ENCODE measurements at regions not wholly inside any gene's neighbourhood (a gene's known extent, or its start where the extent isn't known, plus 50 kb on each side); places are given as distances from the start of the nearest gene placed in this dataset.
"Not testable (repeated sequence)": the region's sequence is repeated elsewhere in the genome, so short reads cannot be mapped to it uniquely, and the experiment has no call there.

- TF ChIP-seq CTCF (IDR thresholded peaks at IDR 0.05; ENCODE audit: control extremely low read depth in 1 of 3, insufficient read depth in 1 of 3, low read depth in 1 of 3, low read length in 3 of 3) = peak in 2 of 3 experiments; percentile 51 to 68; a peak in 3 of 4 replicates
- TF ChIP-seq BACH1 (IDR thresholded peaks at IDR 0.05; ENCODE audit: low read length) = no peak
- TF ChIP-seq NRF1 (IDR thresholded peaks at IDR 0.05; ENCODE audit: low read depth, low read length) = no peak
- TF ChIP-seq KDM1A (IDR thresholded peaks at IDR 0.05; ENCODE audit: borderline replicate concordance, low read length) = no peak
- no peak for TF ChIP-seq POU5F1 (IDR thresholded peaks at IDR 0.05; ENCODE audit: low read depth, low read length)
- TF ChIP-seq SAP30 (IDR thresholded peaks at IDR 0.05; ENCODE audit: insufficient read depth, insufficient replicate concordance, low read length) = no peak
- peak; percentile 62; the same call in 1 of the 2 replicates for TF ChIP-seq YY1 (IDR thresholded peaks at IDR 0.05; ENCODE audit: low read depth, low read length)
- no peak for TF ChIP-seq EZH2 (IDR thresholded peaks at IDR 0.05; ENCODE audit: low read depth, low read length, severe bottlenecking)
Observed at GRCh38 chr2:61658841-61659780, 121.0 kb upstream of the XPO1 start (continued).

- H3K36me3 ChIP-seq (ENCODE audit: control insufficient read depth in 2 of 4, insufficient read depth in 4 of 4, low read length in 3 of 4); CTCF ChIA-PET (ENCODE audit: partially characterized antibody); H2BK12ac ChIP-seq (ENCODE audit: low read depth, low read length); H4K8ac ChIP-seq (ENCODE audit: extremely low read depth, insufficient read depth, low read length); H4K5ac ChIP-seq (ENCODE audit: insufficient read length, low read depth, low read length); H3K79me1 ChIP-seq (ENCODE audit: low read depth, low read length); H4K20me1 ChIP-seq (replicated peaks in 1 of 2; ENCODE audit: control insufficient read depth in 1 of 2, insufficient read depth in 2 of 2, low read length in 2 of 2); H3K9me3 ChIP-seq (ENCODE audit: insufficient read depth in 2 of 2, low read depth in 1 of 2, low read length in 1 of 2); H3K79me2 ChIP-seq (ENCODE audit: control insufficient read depth in 1 of 2, insufficient read depth in 2 of 2, low read length in 2 of 2); H3K56ac ChIP-seq (replicated peaks; ENCODE audit: insufficient read length, low read depth, low read length); H3K27me3 ChIP-seq (replicated peaks in 1 of 4; ENCODE audit: control insufficient read depth in 3 of 4, extremely low read depth in 1 of 4, insufficient read depth in 3 of 4, low read length in 3 of 4); DNase-seq (ENCODE audit: low read depth in 1 of 2, low spot score in 2 of 2); FAIRE-seq; H3K4me2 ChIP-seq (ENCODE audit: insufficient read depth in 1 of 2, low read depth in 2 of 2, low read length in 2 of 2); H3K14ac ChIP-seq (ENCODE audit: insufficient read length); H3K23ac ChIP-seq (ENCODE audit: insufficient read length); H3K4me3 ChIP-seq (ENCODE audit: extremely low read depth in 1 of 4, insufficient read depth in 2 of 4, low read depth in 3 of 4, low read length in 4 of 4); H3K4ac ChIP-seq (replicated peaks; ENCODE audit: insufficient read length, low read depth, low read length); H2AK5ac ChIP-seq (ENCODE audit: low read depth, low read length); H2AFZ ChIP-seq (ENCODE audit: low read length); H2BK15ac ChIP-seq (ENCODE audit: low read length); H2BK20ac ChIP-seq (ENCODE audit: low read length); H3K27ac ChIP-seq (ENCODE audit: low read depth, low read length); H3K9ac ChIP-seq (replicated peaks in 1 of 4; ENCODE audit: extremely low read depth in 1 of 4, low read depth in 3 of 4, low read length in 3 of 4); H2BK120ac ChIP-seq (replicated peaks; ENCODE audit: low read depth, low read length); H3K18ac ChIP-seq (ENCODE audit: extremely low read depth, low read length); H4K91ac ChIP-seq (replicated peaks; ENCODE audit: insufficient read length, low read length); H3K23me2 ChIP-seq (ENCODE audit: low read depth, low read length); H3K4me1 ChIP-seq (replicated peaks in 1 of 4; ENCODE audit: control insufficient read depth in 3 of 4, insufficient read depth in 4 of 4, low read length in 3 of 4); H2BK5ac ChIP-seq (ENCODE audit: low read depth, low read length): not testable (repeated sequence)
- POLR2A ChIA-PET (ENCODE audit: partially characterized antibody) = interaction anchor here (0.6 kb wide), 1 partner anchor 131 kb away, joined by 3 read pairs; no protein-coding TSS in a partner anchor
- WGBS, 2 experiments (ENCODE audit: extremely low coverage in 1 of 2, insufficient coverage in 1 of 2, insufficient read length in 1 of 2, insufficient replicate concordance in 2 of 2, low coverage in 1 of 2, low lambda C conversion rate in 2 of 2, missing lambda C conversion rate in 1 of 2) = 93% methylated on average over 3 of the region's 3 CpGs; no CpG with 5 or more reads in 1 of the 2 experiments
Observed at GRCh38 chr2:61649946-61650345, 111.8 kb upstream of the XPO1 start.

Measured in H1 (cell line).